ENCODE measurements at regions not wholly inside any gene's neighbourhood (a gene's known extent, or its start where the extent isn't known, plus 50 kb on each side); places are given as distances from the start of the nearest gene placed in this dataset.

DNA sequence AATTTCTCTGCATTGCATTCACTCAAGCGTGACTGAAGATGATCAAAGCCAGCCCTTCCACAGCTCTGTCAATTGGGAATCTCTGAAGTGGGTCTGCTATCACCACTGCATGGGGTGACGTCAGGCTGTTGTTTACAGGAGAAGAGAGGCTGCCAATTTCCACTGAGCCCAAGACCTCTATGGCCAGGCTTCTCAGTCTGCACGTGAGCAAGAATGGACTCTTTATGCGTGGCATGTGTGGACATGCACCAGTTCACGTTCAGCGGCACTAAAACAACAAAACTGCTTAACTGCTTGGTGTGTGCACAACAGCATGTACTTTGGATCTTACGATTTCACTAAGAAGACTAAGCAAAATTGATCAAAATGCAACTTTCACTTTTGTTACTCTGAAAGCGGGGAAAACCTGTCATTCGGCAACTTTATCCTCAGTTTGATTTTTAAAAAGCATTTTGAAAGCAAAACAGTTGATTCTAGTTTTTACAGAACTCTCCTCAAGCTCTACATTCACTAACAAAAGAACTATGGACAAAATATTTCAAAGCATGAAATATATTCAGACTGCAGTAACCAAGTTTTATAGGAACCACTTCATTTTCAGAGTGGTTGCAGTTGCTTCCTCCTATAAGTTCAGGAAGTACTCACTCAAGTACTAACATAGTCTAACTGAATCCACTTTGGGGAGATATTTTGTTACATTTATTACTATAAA lies 77.0 kb upstream of the SERTAD2 start:
- peak overlapping the region; percentile 72 for H3K27ac ChIP-seq (ENCODE audit: low read depth, low read length)
- DNase-seq, result peak; percentile 44 to 75 (median 50)
- ChIA-PET CTCF (ENCODE audit: partially characterized antibody) (interaction anchor here (1.1 to 2.2 kb wide), 7 partner anchors 20 to 88 kb away, joined by 3 to 10 read pairs (median 4); partner anchors contain the start of gene SERTAD2), POLR2A (ENCODE audit: partially characterized antibody) (interaction anchor here (0.9 to 11.1 kb wide), 10 partner anchors 9 to 122 kb away, joined by 3 to 172 read pairs (median 4); partner anchors contain the start of gene SERTAD2)
- intact Hi-C loops (cut with micrococcal nuclease), result loop anchor here (1.0 to 2.0 kb wide), 3 partner anchors 20 to 76 kb away; no protein-coding TSS in a partner anchor
- H3K27me3 ChIP-seq (ENCODE audit: insufficient read depth, low read length), result no peaks in the 10 kb centered on the region
- Mint-ChIP-seq H3K27me3 (no peaks in the 10 kb centered on the region), H3K9me3 (no peaks in the 10 kb centered on the region), H3K36me3 (peaks cover 0 to 10% of the 10 kb centered on the region in 2 donors), H3K4me3 (peak overlapping the region; percentile 83 to 94 (median 89)), H3K27ac (peak overlapping the region; percentile 95 to 98 (median 97)), H3K4me1 (peaks cover 31 to 61% (median 43%) of the 10 kb centered on the region in 4 donors)
- H3K36me3 ChIP-seq (ENCODE audit: insufficient read depth, low read length), result no peaks in the 10 kb centered on the region
- no peaks in the 10 kb centered on the region for H3K9me3 ChIP-seq (ENCODE audit: control insufficient read depth in 1 of 2, low read length in 2 of 2)
- H3K4me3 ChIP-seq (ENCODE audit: low read length in 2 of 2), result peak overlapping the region; percentile 32 to 68
- peaks cover 42% of the 10 kb centered on the region for H3K4me1 ChIP-seq (ENCODE audit: insufficient read depth, low read length)

DNA sequence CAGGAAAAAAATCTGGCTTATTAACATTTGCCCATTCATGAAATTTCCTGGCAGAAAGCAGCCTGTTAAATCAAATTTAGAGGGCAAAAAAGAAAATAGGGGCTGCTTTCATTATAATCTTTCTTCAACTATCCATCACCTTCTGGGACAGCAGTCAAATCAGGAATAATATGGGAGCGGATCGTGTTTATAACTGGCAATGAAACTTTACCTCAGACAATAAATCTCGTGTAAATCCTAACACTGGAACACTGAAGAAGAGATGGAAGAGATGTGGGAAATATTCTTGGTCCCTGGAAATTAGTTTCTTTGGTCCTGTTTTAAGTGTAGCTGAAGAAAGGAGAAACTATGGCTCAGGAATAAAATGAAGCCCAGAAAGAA lies 77.5 kb upstream of the SERTAD2 start:
- H3K27ac Mint-ChIP-seq, result peak overlapping the region; percentile 95 to 98 (median 97)
- Histone ChIP-seq H3K4me3 (ENCODE audit: low read length in 2 of 2) (peak overlapping the region; percentile 32 to 68), H3K36me3 (ENCODE audit: insufficient read depth, low read length) (no peaks in the 10 kb centered on the region), H3K27ac (ENCODE audit: low read depth, low read length) (peak overlapping the region; percentile 72), H3K4me1 (ENCODE audit: insufficient read depth, low read length) (peaks cover 42% of the 10 kb centered on the region), H3K9me3 (ENCODE audit: control insufficient read depth in 1 of 2, low read length in 2 of 2) (no peaks in the 10 kb centered on the region), H3K27me3 (ENCODE audit: insufficient read depth, low read length) (no peaks in the 10 kb centered on the region)
- peaks cover 0 to 10% of the 10 kb centered on the region in 2 donors for H3K36me3 Mint-ChIP-seq
- peaks cover 31 to 58% (median 41%) of the 10 kb centered on the region in 4 donors for H3K4me1 Mint-ChIP-seq
- H3K9me3 Mint-ChIP-seq, result no peaks in the 10 kb centered on the region
- intact Hi-C loops (cut with micrococcal nuclease), result loop anchor here (2.0 kb wide), 2 partner anchors 36 to 76 kb away; no protein-coding TSS in a partner anchor
- no peak for DNase-seq
- H3K4me3 Mint-ChIP-seq, result peak overlapping the region; percentile 83 to 94 (median 89)
- CTCF ChIA-PET (ENCODE audit: partially characterized antibody), result interaction anchor here (1.1 to 3.6 kb wide), 4 partner anchors 17 to 77 kb away, joined by 3 to 12 read pairs (median 6); partner anchors contain the start of gene SERTAD2
- H3K27me3 Mint-ChIP-seq, result no peaks in the 10 kb centered on the region
- POLR2A ChIA-PET (ENCODE audit: partially characterized antibody), result interaction anchor here (0.7 to 11.1 kb wide), 9 partner anchors 9 to 122 kb away, joined by 3 to 172 read pairs (median 4); partner anchors contain the start of gene SERTAD2

DNA sequence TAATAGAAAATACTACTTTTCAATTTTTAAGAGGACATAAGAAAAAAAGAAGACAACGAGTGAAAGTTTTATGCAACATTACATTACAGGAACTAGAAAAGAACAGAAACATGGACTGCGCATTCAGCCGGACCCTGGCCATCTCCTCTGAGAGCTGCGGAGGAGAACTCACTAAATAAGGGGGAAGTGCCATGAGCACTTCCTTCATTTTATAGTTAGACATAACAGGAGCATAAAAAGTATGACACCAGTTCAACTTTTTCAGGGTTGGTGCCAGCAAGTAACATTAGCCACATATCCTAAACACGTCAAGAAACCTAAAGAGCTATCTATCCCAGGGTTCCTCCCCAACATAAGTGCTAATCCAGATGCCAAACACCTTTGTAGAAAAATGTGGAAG lies 78.0 kb upstream of the SERTAD2 start:
- no peak for DNase-seq
- Histone ChIP-seq H3K4me1 (ENCODE audit: insufficient read depth, low read length) (peaks cover 37% of the 10 kb centered on the region), H3K36me3 (ENCODE audit: insufficient read depth, low read length) (no peaks in the 10 kb centered on the region), H3K9me3 (ENCODE audit: control insufficient read depth in 1 of 2, low read length in 2 of 2) (no peaks in the 10 kb centered on the region), H3K27me3 (ENCODE audit: insufficient read depth, low read length) (no peaks in the 10 kb centered on the region), H3K4me3 (ENCODE audit: low read length in 2 of 2) (no peak overlapping the region), H3K27ac (ENCODE audit: low read depth, low read length) (no peak overlapping the region)
- ChIA-PET CTCF (ENCODE audit: partially characterized antibody) (interaction anchor here (1.1 to 3.6 kb wide), 3 partner anchors 17 to 74 kb away, joined by 3 to 12 read pairs (median 3); no protein-coding TSS in a partner anchor), POLR2A (ENCODE audit: partially characterized antibody) (interaction anchor here (0.7 to 11.1 kb wide), 6 partner anchors 18 to 123 kb away, joined by 3 to 172 read pairs (median 10); partner anchors contain the start of gene SERTAD2)
- Mint-ChIP-seq H3K27me3 (no peaks in the 10 kb centered on the region), H3K4me3 (peak overlapping the region in 4 of 8 donors; percentile 9 to 91 (median 74)), H3K27ac (peak overlapping the region in 5 of 7 donors; percentile 37 to 98 (median 96)), H3K36me3 (peaks cover 0 to 10% of the 10 kb centered on the region in 2 donors), H3K9me3 (no peaks in the 10 kb centered on the region), H3K4me1 (peaks cover 29 to 53% (median 37%) of the 10 kb centered on the region in 4 donors)
- intact Hi-C loops (cut with micrococcal nuclease), result loop anchor here (2.0 kb wide), 2 partner anchors 35 to 77 kb away; no protein-coding TSS in a partner anchor

DNA sequence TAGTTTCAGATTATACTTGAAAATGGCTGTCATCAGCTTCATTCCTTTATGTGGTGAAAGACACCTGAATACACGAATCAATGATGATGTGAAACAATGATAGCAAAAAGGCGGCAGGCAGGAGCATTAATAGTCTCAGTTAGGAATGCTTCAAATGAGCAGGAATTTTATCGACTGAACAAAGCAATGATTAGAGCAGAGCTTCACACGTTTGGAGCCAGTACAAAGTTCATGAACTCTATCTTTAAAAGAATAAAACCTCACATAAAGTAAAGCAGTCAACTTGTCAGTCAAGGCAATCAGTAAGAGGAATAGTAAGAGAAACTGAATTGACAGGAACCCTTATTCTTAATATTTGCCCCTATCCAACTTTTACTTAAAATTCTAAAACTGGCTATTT lies 78.4 kb upstream of the SERTAD2 start:
- peaks cover 0 to 9% of the 10 kb centered on the region in 2 donors for H3K36me3 Mint-ChIP-seq
- no peaks in the 10 kb centered on the region for H3K9me3 Mint-ChIP-seq
- no peak overlapping the region for H3K27ac ChIP-seq (ENCODE audit: low read depth, low read length)
- no peaks in the 10 kb centered on the region for H3K27me3 Mint-ChIP-seq
- ChIA-PET POLR2A (ENCODE audit: partially characterized antibody) (interaction anchor here (2.3 to 11.1 kb wide), 4 partner anchors 18 to 78 kb away, joined by 7 to 172 read pairs (median 30); partner anchors contain the start of gene SERTAD2), CTCF (ENCODE audit: partially characterized antibody) (interaction anchor here (1.6 to 3.6 kb wide), 2 partner anchors 16 to 19 kb away, joined by 3 to 12 read pairs; no protein-coding TSS in a partner anchor)
- H3K36me3 ChIP-seq (ENCODE audit: insufficient read depth, low read length), result no peaks in the 10 kb centered on the region
- DNase-seq, result no peak
- H3K4me3 ChIP-seq (ENCODE audit: low read length in 2 of 2), result no peak overlapping the region
- intact Hi-C loops (cut with micrococcal nuclease), result no loop called here
- H3K4me3 Mint-ChIP-seq, result peak overlapping the region in 1 of 8 donors; percentile 59
- H3K4me1 ChIP-seq (ENCODE audit: insufficient read depth, low read length), result peaks cover 33% of the 10 kb centered on the region
- no peaks in the 10 kb centered on the region for H3K27me3 ChIP-seq (ENCODE audit: insufficient read depth, low read length)
- peaks cover 25 to 49% (median 33%) of the 10 kb centered on the region in 4 donors for H3K4me1 Mint-ChIP-seq
- no peaks in the 10 kb centered on the region for H3K9me3 ChIP-seq (ENCODE audit: control insufficient read depth in 1 of 2, low read length in 2 of 2)
- peak overlapping the region in 5 of 7 donors; percentile 1 to 95 (median 15) for H3K27ac Mint-ChIP-seq

DNA sequence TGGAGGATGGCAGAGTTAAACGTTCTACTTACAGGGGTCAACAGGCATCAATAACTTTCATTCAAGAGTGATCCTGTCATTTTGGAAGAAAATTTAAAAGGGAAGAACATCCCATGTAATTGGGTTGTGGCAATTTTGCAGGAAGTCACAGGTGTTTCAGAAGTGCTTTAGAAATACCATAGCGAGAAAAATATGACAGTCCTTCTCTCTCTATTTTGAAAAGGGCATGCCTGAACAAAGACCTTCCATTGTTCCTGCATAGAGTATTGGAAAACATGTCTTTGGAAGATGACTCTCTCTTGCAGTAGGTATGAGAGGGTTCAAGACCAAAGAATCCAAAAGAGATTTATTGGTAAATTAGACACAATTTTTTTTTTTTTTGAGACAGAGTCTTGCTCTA lies 81.8 kb upstream of the SERTAD2 start:
- peaks cover 8 to 23% (median 14%) of the 10 kb centered on the region in 4 donors for H3K4me1 Mint-ChIP-seq
- no peak overlapping the region for H3K27ac Mint-ChIP-seq
- Histone ChIP-seq H3K9me3 (ENCODE audit: control insufficient read depth in 1 of 2, low read length in 2 of 2) (no peaks in the 10 kb centered on the region), H3K36me3 (ENCODE audit: insufficient read depth, low read length) (no peaks in the 10 kb centered on the region), H3K4me3 (ENCODE audit: low read length in 2 of 2) (no peak overlapping the region), H3K27me3 (ENCODE audit: insufficient read depth, low read length) (no peaks in the 10 kb centered on the region), H3K4me1 (ENCODE audit: insufficient read depth, low read length) (peaks cover 12% of the 10 kb centered on the region), H3K27ac (ENCODE audit: low read depth, low read length) (no peak overlapping the region)
- intact Hi-C loops (cut with micrococcal nuclease), result no loop called here
- H3K27me3 Mint-ChIP-seq, result no peaks in the 10 kb centered on the region
- H3K36me3 Mint-ChIP-seq, result peaks cover 0 to 7% of the 10 kb centered on the region in 2 donors
- H3K9me3 Mint-ChIP-seq, result no peaks in the 10 kb centered on the region
- ChIA-PET POLR2A (ENCODE audit: partially characterized antibody) (interaction anchor here (1.2 kb wide), 1 partner anchor 7 kb away, joined by 3 read pairs; no protein-coding TSS in a partner anchor), CTCF (ENCODE audit: partially characterized antibody) (interaction anchor here (1.1 kb wide), 1 partner anchor 15 kb away, joined by 3 read pairs; no protein-coding TSS in a partner anchor)
- DNase-seq, result no peak
- H3K4me3 Mint-ChIP-seq, result no peak overlapping the region

DNA sequence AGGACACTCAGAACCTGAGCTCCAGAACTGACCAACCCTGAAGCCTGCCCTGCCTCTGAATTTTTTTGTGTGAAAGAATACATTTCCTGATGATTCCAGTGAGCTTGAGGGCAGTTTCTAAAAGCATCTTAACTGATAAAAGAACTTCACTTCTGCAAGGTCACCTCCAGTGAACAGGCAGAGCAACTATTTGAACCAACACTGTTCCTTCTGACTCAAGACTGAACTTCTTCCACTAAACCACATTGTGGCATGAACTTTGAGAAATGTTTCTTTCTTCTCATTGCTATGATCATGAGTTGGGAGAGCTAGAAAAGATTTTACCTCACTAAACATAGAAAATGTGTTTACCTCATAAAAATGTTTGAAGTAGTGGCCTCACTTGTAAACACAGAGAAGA lies 83.8 kb upstream of the SERTAD2 start:
- CTCF ChIA-PET (ENCODE audit: partially characterized antibody), result interaction anchor here (1.4 to 3.0 kb wide), 4 partner anchors 10 to 14 kb away, joined by 3 to 12 read pairs (median 5); no protein-coding TSS in a partner anchor
- no peak overlapping the region for H3K27ac ChIP-seq (ENCODE audit: low read depth, low read length)
- intact Hi-C loops (cut with micrococcal nuclease), result no loop called here
- no peak overlapping the region for H3K4me3 ChIP-seq (ENCODE audit: low read length in 2 of 2)
- DNase-seq, result no peak
- no peaks in the 10 kb centered on the region for H3K27me3 ChIP-seq (ENCODE audit: insufficient read depth, low read length)
- H3K36me3 ChIP-seq (ENCODE audit: insufficient read depth, low read length), result no peaks in the 10 kb centered on the region
- H3K4me1 ChIP-seq (ENCODE audit: insufficient read depth, low read length), result peaks cover 3% of the 10 kb centered on the region
- Mint-ChIP-seq H3K27ac (peak overlapping the region in 1 of 7 donors; percentile 22), H3K9me3 (no peaks in the 10 kb centered on the region), H3K36me3 (peaks cover 0 to 2% of the 10 kb centered on the region in 2 donors), H3K4me3 (no peak overlapping the region), H3K27me3 (no peaks in the 10 kb centered on the region), H3K4me1 (peaks cover 0 to 8% (median 2%) of the 10 kb centered on the region in 4 donors)
- H3K9me3 ChIP-seq (ENCODE audit: control insufficient read depth in 1 of 2, low read length in 2 of 2), result no peaks in the 10 kb centered on the region
- POLR2A ChIA-PET (ENCODE audit: partially characterized antibody), result interaction anchor here (0.9 to 2.7 kb wide), 4 partner anchors 8 to 84 kb away, joined by 3 to 12 read pairs (median 3); partner anchors contain the start of gene SERTAD2
